Neural cell (in vitro differentiated cells): ENCODE measurements at regions not wholly inside any gene's neighbourhood (a gene's known extent, or its start where the extent isn't known, plus 50 kb on each side); places are given as distances from the start of the nearest gene placed in this dataset.

Experiments used
- H2AFZ ChIP-seq: fragments of 200-600, 300-800 bp; sonication (generic), shearing (Covaris generic); 2 replicates; pipeline ENCODE4 v1.6.0; 2014; ENCODE audit warnings: low read depth, mild to moderate bottlenecking, antibody characterized with exemption, low read length, moderate library complexity
- H3F3A ChIP-seq: fragments of 200-600 bp; shearing (Covaris generic); 2 replicates; pipeline ENCODE4 v1.6.1; 2016; ENCODE audit warnings: mild to moderate bottlenecking, moderate library complexity, mixed read lengths, antibody characterized with exemption, low read length; ENCODE audit not compliant: insufficient read depth, poor library complexity, severe bottlenecking
- H3K27ac ChIP-seq: fragments of 200-600, 300-800 bp; sonication (generic), shearing (Covaris generic); 2 replicates; pipeline ENCODE4 v1.5.1; 2014; ENCODE audit warnings: mild to moderate bottlenecking, low read length, moderate library complexity
- H3K27me3 ChIP-seq: fragments of 300-800, 200-600 bp; sonication (generic), shearing (Covaris generic); 2 replicates; pipeline ENCODE4 v1.6.0; 2014; ENCODE audit warnings: mild to moderate bottlenecking, low read depth, low read length, moderate library complexity; ENCODE audit not compliant: insufficient read depth
- H3K36me3 ChIP-seq: fragments of 300-800, 200-600 bp; sonication (generic), shearing (Covaris generic); 2 replicates; pipeline ENCODE4 v1.5.1; 2014; ENCODE audit warnings: mild to moderate bottlenecking, antibody characterized with exemption, low read length, moderate library complexity; ENCODE audit not compliant: insufficient read depth
- H3K4me2 ChIP-seq: fragments of 300-800, 200-600 bp; sonication (generic), shearing (Covaris generic); 2 replicates; pipeline ENCODE4 v1.6.0; 2014; ENCODE audit warnings: mild to moderate bottlenecking, low read length
- H3K4me3 ChIP-seq: fragments of 300-800, 200-600 bp; sonication (generic), shearing (Covaris generic); 2 replicates; pipeline ENCODE4 v1.5.1; 2014; ENCODE audit warnings: mild to moderate bottlenecking, low read length, moderate library complexity
- H3K79me2 ChIP-seq: fragments of 200-600 bp; shearing (Covaris generic); replicated peaks from 2 replicates; pipeline ENCODE4 v1.6.0; 2014; ENCODE audit warnings: mild to moderate bottlenecking, low read length, moderate library complexity; ENCODE audit not compliant: insufficient read depth
- H3K9ac ChIP-seq: fragments of 300-800, 200-600 bp; sonication (generic), shearing (Covaris generic); 2 replicates; pipeline ENCODE4 v1.6.1; 2016; ENCODE audit warnings: mild to moderate bottlenecking, low read length, mixed read lengths
- H3K9me2 ChIP-seq: fragments of 200-600 bp; shearing (Covaris generic); 2 replicates; pipeline ENCODE4 v1.6.1; 2016; ENCODE audit warnings: mild to moderate bottlenecking, low read length, mixed read lengths; ENCODE audit not compliant: insufficient read depth
- H3K9me3 ChIP-seq: fragments of 200-600, 300-800 bp; sonication (generic), shearing (Covaris generic); 2 replicates; pipeline ENCODE4 v1.6.1; 2016; ENCODE audit warnings: mild to moderate bottlenecking, mixed run types, low read length, moderate library complexity, mixed read lengths
- H4K20me1 ChIP-seq: fragments of 200-600 bp; shearing (Covaris generic); 2 replicates; pipeline ENCODE4 v1.6.1; 2016; ENCODE audit warnings: mild to moderate bottlenecking, mixed run types; ENCODE audit not compliant: insufficient read depth
- CTCF ChIP-seq: fragments of 450-650 bp; IDR thresholded peaks from 2 replicates; pipeline ENCODE4 v1.5.1; 2014; ENCODE audit warnings: antibody characterized with exemption, mild to moderate bottlenecking, moderate library complexity; ENCODE audit not compliant: poor library complexity, severe bottlenecking
- EP300 ChIP-seq: fragments of 450-650 bp; conservative IDR thresholded peaks from 2 replicates; pipeline ENCODE4 v1.6.1; 2014; ENCODE audit warnings: antibody characterized with exemption, mild to moderate bottlenecking, moderate library complexity; ENCODE audit not compliant: poor library complexity, severe bottlenecking
- EZH2 ChIP-seq: fragments of 200-600, 300-800 bp; shearing (Covaris generic), sonication (generic); IDR thresholded peaks from 2 replicates; pipeline ENCODE4 v1.6.1; 2014; ENCODE audit warnings: antibody characterized with exemption, low read length, borderline replicate concordance, mild to moderate bottlenecking; ENCODE audit not compliant: insufficient read depth, poor library complexity, severe bottlenecking
- MXI1 ChIP-seq: fragments of 450-650 bp; conservative IDR thresholded peaks from 2 replicates; pipeline ENCODE4 v1.6.1; 2014; ENCODE audit warnings: antibody characterized with exemption, mild to moderate bottlenecking; ENCODE audit not compliant: poor library complexity, severe bottlenecking
- POLR2AphosphoS5 ChIP-seq: IDR thresholded peaks from 2 replicates; pipeline ENCODE4 v1.6.1; 2012
- RAD21 ChIP-seq: fragments of 450-650 bp; conservative IDR thresholded peaks from 2 replicates; pipeline ENCODE4 v1.6.1; 2014; ENCODE audit warnings: antibody characterized with exemption, mild to moderate bottlenecking, moderate library complexity
- REST ChIP-seq: IDR thresholded peaks from 2 replicates; pipeline ENCODE4 v1.6.1; 2012; ENCODE audit warnings: borderline replicate concordance
- SMC3 ChIP-seq: fragments of 450-650 bp; conservative IDR thresholded peaks from 2 replicates; pipeline ENCODE4 v1.6.1; 2014; ENCODE audit warnings: antibody characterized with exemption, mild to moderate bottlenecking, moderate library complexity; ENCODE audit not compliant: poor library complexity
- TAF1 ChIP-seq: IDR thresholded peaks from 2 replicates; pipeline ENCODE4 v1.6.1; 2012; ENCODE audit warnings: low read depth

GRCh38 chr3:72380193-72380592 lies 468.1 kb downstream of the SHQ1 start:
- no peaks in the 10 kb centered on the region for H3K9me2 ChIP-seq
- H3K27ac ChIP-seq = peak overlapping the region; percentile 48
- TF ChIP-seq REST (no peak), CTCF (no peak), MXI1 (no peak), EP300 (no peak)
- no peaks in the 10 kb centered on the region for H3K27me3 ChIP-seq
- H3K4me3 ChIP-seq = peak overlapping the region; percentile 18
- no peak overlapping the region for H2AFZ ChIP-seq
- peaks cover 4% of the 10 kb centered on the region for H3F3A ChIP-seq
- no peak overlapping the region for H3K4me2 ChIP-seq
- H3K36me3 ChIP-seq = no peaks in the 10 kb centered on the region
- H3K9me3 ChIP-seq = no peaks in the 10 kb centered on the region
- peaks cover 6% of the 10 kb centered on the region for H4K20me1 ChIP-seq
- peak overlapping the region; percentile 4 for H3K9ac ChIP-seq
- H3K79me2 ChIP-seq = peaks cover 47% of the 10 kb centered on the region

GRCh38 chr3:72379500-72380187 lies 468.6 kb downstream of the SHQ1 start:
- Histone ChIP-seq H3K79me2 (peaks cover 42% of the 10 kb centered on the region), H2AFZ (no peak overlapping the region)

More at GRCh38 chr3:72379500-72380187, 468.6 kb downstream of the SHQ1 start:
- peak overlapping the region; percentile 8 for H3K4me2 ChIP-seq
- H3K36me3 ChIP-seq = no peaks in the 10 kb centered on the region
- H3K9ac ChIP-seq = peak overlapping the region; percentile 4
- peaks cover 6% of the 10 kb centered on the region for H4K20me1 ChIP-seq
- H3K27ac ChIP-seq = peak overlapping the region; percentile 48
- no peaks in the 10 kb centered on the region for H3K9me2 ChIP-seq
- peak overlapping the region; percentile 18 for H3K4me3 ChIP-seq
- H3F3A ChIP-seq = peaks cover 4% of the 10 kb centered on the region
- no peaks in the 10 kb centered on the region for H3K9me3 ChIP-seq
- no peak for TF ChIP-seq REST
- TF ChIP-seq POLR2AphosphoS5 = peak; percentile 88
- no peak for TF ChIP-seq CTCF
- TF ChIP-seq TAF1 = no peak
- peak; percentile 13 for TF ChIP-seq RAD21
- TF ChIP-seq MXI1 = peak; percentile 44
- TF ChIP-seq SMC3 = peak; percentile 23
- no peak for TF ChIP-seq EZH2
- TF ChIP-seq EP300 = peak; percentile 96
- no peaks in the 10 kb centered on the region for H3K27me3 ChIP-seq
